Ovary (tissue), 3 donors: ENCODE measurements at regions not wholly inside any gene's neighbourhood (a gene's known extent, or its start where the extent isn't known, plus 50 kb on each side); places are given as distances from the start of the nearest gene placed in this dataset.

Experiments
- CTCF ChIP-seq, 3 donors: fragments of 450-650 bp in 2 of 3; fragments of 200-600 bp in 1 of 3; IDR thresholded peaks; one replicate each; pipeline versions ENCODE4 v1.5.1 to v1.8.0; 2016 to 2022; ENCODE audit warnings: antibody characterized with exemption in 3 of 3, mild to moderate bottlenecking in 1 of 3
- EP300 ChIP-seq: sonication (generic); formaldehyde crosslinking; IDR thresholded peaks from one replicate; pipeline ENCODE4 v1.6.1; 2017; ENCODE audit warnings: antibody characterized with exemption
- POLR2A ChIP-seq: fragments of 450-650 bp; IDR thresholded peaks from one replicate; pipeline ENCODE4 v1.6.1; 2017; ENCODE audit warnings: antibody characterized with exemption, mild to moderate bottlenecking, moderate library complexity
- donor health status: DM: no; HTN: no; CAD: no.

- TF ChIP-seq CTCF (IDR thresholded peaks at IDR 0.05) (no peak), EP300 (no peak), POLR2A (no peak)
Measured at GRCh38 chr4:1475277-1476139, 69.3 kb upstream of the NKX1-1 start.
